WERI-Rb-1 (cell line): ENCODE measurements at regions not wholly inside any gene's neighbourhood (a gene's known extent, or its start where the extent isn't known, plus 50 kb on each side); places are given as distances from the start of the nearest gene placed in this dataset.
"Not testable (repeated sequence)": the region's sequence is repeated elsewhere in the genome, so short reads cannot be mapped to it uniquely, and the experiment has no call there.

Source experiments
- DNase-seq: peaks from one replicate; pipeline ENCODE4 v3.0.0-alpha.2; 2020
- H3K27ac ChIP-seq: fragments of 250-450 bp; sonication (Bioruptor Pico); 2 replicates; pipeline ENCODE4 v1.5.1; 2020; ENCODE audit warnings: mild to moderate bottlenecking, moderate library complexity
- H3K27me3 ChIP-seq: fragments of 250-450 bp; sonication (Bioruptor Pico); 2 replicates; pipeline ENCODE4 v1.5.1; 2021; ENCODE audit warnings: mild to moderate bottlenecking, low read depth, moderate library complexity; ENCODE audit not compliant: insufficient read depth, severe bottlenecking
- H3K36me3 ChIP-seq: fragments of 250-450 bp; sonication (Bioruptor Pico); 2 replicates; pipeline ENCODE4 v1.5.1; 2020; ENCODE audit warnings: mild to moderate bottlenecking, moderate library complexity
- H3K4me3 ChIP-seq: 2 replicates; pipeline ENCODE4 v1.5.1; 2011; ENCODE audit warnings: low read depth, mild to moderate bottlenecking, control low read depth, low read length
- H3K9me3 ChIP-seq: fragments of 250-450 bp; sonication (Bioruptor Pico); 2 replicates; pipeline ENCODE4 v1.5.1; 2021; ENCODE audit warnings: mild to moderate bottlenecking, moderate library complexity; ENCODE audit not compliant: severe bottlenecking
- CTCF ChIP-seq: IDR thresholded peaks from 2 replicates; pipeline ENCODE4 v1.5.1; 2011; ENCODE audit warnings: low read depth, mild to moderate bottlenecking, control low read depth, inconsistent platforms, low read length

GRCh38 chr7:32785365-32785944 is 106.1 kb downstream of the KBTBD2 start:
- not testable (repeated sequence) for H3K36me3 ChIP-seq, DNase-seq, H3K4me3 ChIP-seq, H3K27ac ChIP-seq, H3K9me3 ChIP-seq, H3K27me3 ChIP-seq

GRCh38 chr7:32779895-32780294 is 111.7 kb downstream of the KBTBD2 start:
- DNase-seq, H3K36me3 ChIP-seq, H3K27me3 ChIP-seq, H3K9me3 ChIP-seq, H3K4me3 ChIP-seq, H3K27ac ChIP-seq: not testable (repeated sequence)

- TF ChIP-seq CTCF, result no peak
- H3K4me3 ChIP-seq, result no peak overlapping the region
- H3K36me3 ChIP-seq, result no peaks in the 10 kb centered on the region
- no peak for DNase-seq
- no peaks in the 10 kb centered on the region for H3K27me3 ChIP-seq
- no peaks in the 10 kb centered on the region for H3K9me3 ChIP-seq
- no peak overlapping the region for H3K27ac ChIP-seq
Measured at GRCh38 chr7:32779167-32779566, 112.4 kb downstream of the KBTBD2 start.

GRCh38 chr7:32777041-32777666 is 114.4 kb downstream of the KBTBD2 start:
- H3K36me3 ChIP-seq, DNase-seq, H3K27ac ChIP-seq, H3K4me3 ChIP-seq, H3K9me3 ChIP-seq, H3K27me3 ChIP-seq: not testable (repeated sequence)

GRCh38 chr7:32776318-32776717 is 115.2 kb downstream of the KBTBD2 start:
- H3K36me3 ChIP-seq, H3K4me3 ChIP-seq, H3K9me3 ChIP-seq, H3K27me3 ChIP-seq, DNase-seq, H3K27ac ChIP-seq: not testable (repeated sequence)

- not testable (repeated sequence) for DNase-seq
Measured at GRCh38 chr7:32775809-32776208, 115.8 kb downstream of the KBTBD2 start.

GRCh38 chr7:32774541-32774951 is 117.0 kb downstream of the KBTBD2 start:
- Histone ChIP-seq H3K36me3 (no peaks in the 10 kb centered on the region), H3K4me3 (no peak overlapping the region), H3K9me3 (no peaks in the 10 kb centered on the region), H3K27me3 (no peaks in the 10 kb centered on the region), H3K27ac (no peak overlapping the region)
- no peak for TF ChIP-seq CTCF
- DNase-seq, result no peak

More at GRCh38 chr7:32775809-32776208, 115.8 kb downstream of the KBTBD2 start:
- H3K9me3 ChIP-seq, H3K36me3 ChIP-seq, H3K4me3 ChIP-seq, H3K27ac ChIP-seq, H3K27me3 ChIP-seq: not testable (repeated sequence)

- H3K4me3 ChIP-seq, H3K9me3 ChIP-seq, H3K27ac ChIP-seq, H3K27me3 ChIP-seq, DNase-seq, H3K36me3 ChIP-seq: not testable (repeated sequence)
Measured at GRCh38 chr7:32768866-32769510, 122.6 kb downstream of the KBTBD2 start.

GRCh38 chr7:32768338-32768737 is 123.2 kb downstream of the KBTBD2 start:
- H3K27ac ChIP-seq, DNase-seq, H3K27me3 ChIP-seq, H3K9me3 ChIP-seq, H3K36me3 ChIP-seq, H3K4me3 ChIP-seq: not testable (repeated sequence)

- H3K9me3 ChIP-seq, H3K27me3 ChIP-seq, H3K36me3 ChIP-seq, H3K27ac ChIP-seq, H3K4me3 ChIP-seq, DNase-seq: not testable (repeated sequence)
Measured at GRCh38 chr7:32765649-32766251, 125.8 kb downstream of the KBTBD2 start.
